DMS 273 (cell line): ENCODE measurements at regions not wholly inside any gene's neighbourhood (a gene's known extent, or its start where the extent isn't known, plus 50 kb on each side); places are given as distances from the start of the nearest gene placed in this dataset.
"Not testable (repeated sequence)": the region's sequence is repeated elsewhere in the genome, so short reads cannot be mapped to it uniquely, and the experiment has no call there.

Source experiments
- DNase-seq: peaks from one replicate; lab custom pipeline; 2025; ENCODE audit not compliant: unreplicated experiment; lab: John Stamatoyannopoulos, UW

DNA sequence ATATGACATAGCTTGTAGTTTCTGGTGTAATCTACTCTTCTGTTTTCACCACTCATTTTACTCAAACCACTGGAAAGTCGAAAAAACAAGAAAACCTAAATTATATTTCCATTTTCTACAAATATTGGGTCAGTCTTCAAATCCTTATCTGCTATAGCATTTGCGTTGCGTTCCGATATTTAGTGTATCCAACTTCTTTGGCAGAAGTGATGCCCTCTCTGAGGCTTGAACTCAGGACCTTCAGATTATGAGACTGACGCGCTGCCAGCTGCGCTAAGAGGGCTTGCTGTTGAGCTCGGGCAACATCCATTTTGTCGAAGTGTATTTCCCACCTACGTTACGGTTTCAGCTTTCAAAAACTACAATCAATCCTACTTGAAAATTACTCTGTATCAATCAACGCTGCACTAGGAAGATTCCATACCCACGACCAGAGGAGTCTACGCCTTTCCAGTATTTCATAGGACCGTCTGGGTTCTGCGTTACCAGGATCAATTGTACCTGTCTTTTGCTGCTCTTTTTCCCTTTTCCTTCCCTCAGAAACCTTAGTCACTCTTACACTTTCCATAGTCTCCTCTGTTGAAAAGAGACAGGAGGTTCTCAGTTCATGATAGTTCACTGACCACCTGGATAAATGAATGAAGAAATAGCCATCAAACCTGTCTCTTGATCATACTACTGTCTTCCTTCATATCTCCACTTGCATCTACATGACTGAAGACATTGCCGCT is 140.5 kb upstream of the ZNF322 start:
- not testable (repeated sequence) for DNase-seq

DNA sequence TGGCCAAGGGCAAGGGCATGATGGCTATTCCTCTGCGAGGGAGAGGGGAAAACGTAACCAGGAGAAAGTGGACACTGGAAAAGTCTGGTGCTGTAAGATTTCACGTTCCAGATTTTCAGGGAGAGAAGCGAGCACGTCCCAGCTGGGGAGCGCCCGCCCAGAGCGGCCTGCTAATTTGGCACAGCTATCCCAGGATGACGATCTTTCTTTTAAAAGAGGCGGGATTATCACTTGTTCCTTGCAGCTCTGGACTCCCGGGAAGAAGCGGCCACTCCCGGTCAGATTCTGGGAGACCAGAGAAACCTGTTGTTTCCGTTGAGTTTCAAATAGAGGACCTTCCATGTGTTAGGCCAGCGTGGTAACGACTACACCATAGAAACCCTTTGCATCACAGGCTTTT is 144.2 kb upstream of the ZNF322 start:
- not testable (repeated sequence) for DNase-seq

DNA sequence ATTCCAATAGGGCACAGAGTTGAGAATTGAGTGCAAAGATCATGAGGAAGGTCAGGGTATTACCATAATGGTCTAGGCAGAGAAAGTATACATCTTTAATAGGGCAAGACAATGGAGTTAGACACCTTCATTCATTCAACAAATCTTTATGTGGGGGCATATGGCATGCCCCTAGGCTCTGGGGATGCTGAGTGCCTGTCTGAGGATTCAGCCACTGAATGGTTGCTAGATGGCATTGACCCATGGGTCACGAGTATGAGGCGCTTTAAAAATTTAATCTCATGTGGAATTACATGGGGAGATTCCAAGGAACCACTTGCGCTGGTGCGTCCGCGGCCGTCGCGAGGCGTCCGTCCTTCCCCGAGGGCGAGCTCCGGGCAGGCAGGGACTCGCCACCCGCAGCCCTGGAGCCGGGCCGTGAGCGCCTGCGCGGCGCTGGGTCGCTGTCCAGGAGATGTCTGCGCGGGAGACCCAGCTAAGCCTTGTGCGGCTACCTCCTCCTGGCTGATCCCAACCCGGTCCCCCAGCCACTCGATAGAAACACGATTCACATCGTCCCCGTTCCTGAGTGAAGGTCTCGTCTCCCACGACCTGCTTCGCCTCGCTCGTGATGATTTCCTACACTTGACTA is 152.1 kb upstream of the ZNF322 start:
- not testable (repeated sequence) for DNase-seq

DNA sequence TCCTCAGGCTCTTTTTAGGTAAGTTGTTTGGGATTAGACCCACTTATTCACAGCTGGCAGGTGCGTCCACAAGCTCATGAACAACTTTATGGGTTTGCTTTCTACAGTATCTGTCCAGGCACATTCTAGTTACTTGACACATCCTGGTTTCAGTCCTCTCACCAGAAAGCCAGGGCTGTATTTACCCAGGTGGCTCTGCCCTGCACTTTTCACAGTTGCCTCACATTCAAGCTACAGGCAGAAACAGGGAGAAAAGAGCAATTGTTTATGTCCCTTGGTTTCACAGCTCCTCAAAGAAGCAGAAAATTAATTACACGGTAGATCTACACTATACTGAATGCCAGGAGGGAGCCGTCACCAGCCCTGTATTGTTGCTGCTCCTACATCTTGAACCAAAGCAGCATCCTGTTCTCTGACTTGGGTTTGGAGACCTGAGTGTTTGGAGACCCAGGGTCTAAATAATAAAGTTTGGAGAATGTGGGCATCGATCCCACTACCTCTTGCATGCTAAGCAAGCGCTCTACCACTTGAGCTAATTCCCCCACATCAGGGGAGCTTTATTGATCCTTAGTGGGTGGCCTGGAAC is 159.2 kb upstream of the ZNF322 start:
- not testable (repeated sequence) for DNase-seq

DNA sequence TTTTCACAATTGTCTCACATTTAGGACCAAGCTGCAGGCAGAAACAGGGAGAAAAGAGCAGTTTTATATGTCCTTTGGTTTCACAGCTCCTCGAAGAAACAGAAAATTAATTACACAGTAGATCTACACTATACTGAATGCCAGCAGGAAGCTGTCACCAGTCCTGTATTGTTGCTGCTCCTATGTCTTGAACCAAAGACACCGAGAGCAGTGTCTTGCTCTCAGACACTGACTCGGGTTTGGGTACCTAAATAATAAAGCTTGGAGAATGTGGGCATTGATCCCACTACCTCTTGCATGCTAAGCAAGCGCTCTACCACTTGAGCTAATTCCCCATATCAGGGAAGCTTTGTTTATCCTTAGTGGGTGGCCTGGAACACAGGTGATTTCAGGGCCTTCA is 168.4 kb upstream of the ZNF322 start:
- DNase-seq: not testable (repeated sequence)

DNA sequence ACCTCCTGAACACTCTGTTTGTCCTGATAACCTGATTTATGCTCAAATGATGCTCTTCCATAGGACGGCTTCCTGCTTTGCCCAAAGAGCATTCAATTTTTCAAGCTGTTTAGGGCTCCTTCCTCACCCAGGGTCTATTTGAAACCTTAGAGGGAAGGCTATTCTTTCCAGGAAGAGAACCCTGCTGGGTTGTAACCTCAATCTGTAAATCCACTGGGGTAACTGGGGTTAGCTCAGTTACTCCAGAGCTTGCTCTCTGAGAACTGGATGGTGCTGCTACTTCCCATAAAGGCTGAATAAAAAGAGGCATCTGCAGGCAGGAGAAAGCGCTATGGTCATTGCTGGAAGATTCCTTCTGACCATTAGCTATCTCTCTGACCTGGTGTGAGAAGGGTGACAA is 169.9 kb upstream of the ZNF322 start:
- DNase-seq: not testable (repeated sequence)

DNA sequence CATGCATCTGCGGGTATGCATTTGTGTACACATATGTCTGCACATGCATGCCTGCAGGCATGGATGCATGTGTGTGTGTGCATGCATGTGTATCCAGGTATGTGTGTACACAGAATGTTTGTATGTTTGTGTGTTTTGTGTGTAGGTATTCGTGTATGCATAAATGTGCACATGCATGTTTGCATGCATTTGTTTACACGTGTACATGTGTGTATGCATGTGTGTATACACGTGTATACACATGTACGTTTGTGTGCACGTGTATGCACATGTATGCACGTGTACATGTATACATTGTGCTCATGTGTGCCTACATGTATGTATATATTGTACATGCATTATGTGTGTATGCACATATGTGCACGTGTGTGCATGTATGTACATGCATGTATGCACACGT is 171.4 kb upstream of the ZNF322 start:
- not testable (repeated sequence) for DNase-seq

DNA sequence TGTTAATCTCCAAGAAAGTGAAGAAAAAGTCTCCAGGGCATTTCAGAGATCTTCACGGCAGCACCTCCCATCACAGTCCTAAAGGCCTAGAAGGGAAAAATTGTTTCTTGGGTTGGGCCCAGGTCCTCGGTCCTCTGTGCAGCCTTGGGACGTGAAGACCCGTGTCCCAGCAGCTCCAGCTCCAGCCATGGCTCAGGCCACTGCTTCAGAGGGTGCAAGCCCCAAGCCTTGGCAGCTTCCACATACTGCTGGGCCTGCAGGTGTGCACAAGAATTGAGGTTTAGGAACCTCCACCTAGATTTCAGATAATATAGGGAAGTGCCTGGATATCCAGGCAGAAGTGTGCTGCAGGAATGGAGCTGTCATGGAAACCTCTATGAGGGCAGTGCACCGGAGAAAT is 176.2 kb upstream of the ZNF322 start:
- not testable (repeated sequence) for DNase-seq

DNA sequence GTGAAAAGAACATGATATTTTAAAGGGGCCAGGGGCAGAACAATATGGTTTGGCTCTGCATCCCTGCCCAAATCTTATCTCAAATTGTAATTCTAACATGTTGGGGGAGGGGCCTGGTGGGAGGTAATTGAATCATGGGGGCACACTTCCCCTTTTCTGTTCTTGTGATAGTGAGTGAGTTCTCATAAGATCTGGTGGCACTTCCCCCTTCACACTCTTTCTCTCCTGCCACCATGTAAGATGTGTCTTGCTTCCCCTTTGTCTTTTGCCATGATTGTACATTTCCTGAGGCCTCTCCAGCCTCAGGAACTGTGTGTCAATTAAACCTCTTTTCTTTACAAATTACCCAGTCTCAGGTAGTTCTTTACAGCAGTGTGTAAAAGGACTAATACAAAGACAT is 177.1 kb upstream of the ZNF322 start:
- DNase-seq: not testable (repeated sequence)

DNA sequence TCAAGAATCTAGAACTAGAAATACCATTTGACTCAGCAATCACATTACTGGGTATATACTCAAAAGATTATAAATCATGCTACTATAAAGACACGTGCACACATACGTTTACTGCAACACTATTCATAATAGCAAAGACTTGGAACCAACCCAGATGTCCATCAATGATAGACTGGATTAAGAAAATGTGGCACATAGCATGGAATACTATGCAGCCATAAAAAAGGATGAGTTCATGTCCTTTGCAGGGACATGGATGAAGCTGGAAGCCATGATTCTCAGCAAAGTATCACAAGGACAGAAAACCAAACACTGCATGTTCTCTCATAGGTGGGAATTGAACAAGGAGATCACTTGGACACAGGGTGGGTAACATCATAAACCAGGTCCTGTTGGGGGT is 185.3 kb upstream of the ZNF322 start:
- not testable (repeated sequence) for DNase-seq

DNA sequence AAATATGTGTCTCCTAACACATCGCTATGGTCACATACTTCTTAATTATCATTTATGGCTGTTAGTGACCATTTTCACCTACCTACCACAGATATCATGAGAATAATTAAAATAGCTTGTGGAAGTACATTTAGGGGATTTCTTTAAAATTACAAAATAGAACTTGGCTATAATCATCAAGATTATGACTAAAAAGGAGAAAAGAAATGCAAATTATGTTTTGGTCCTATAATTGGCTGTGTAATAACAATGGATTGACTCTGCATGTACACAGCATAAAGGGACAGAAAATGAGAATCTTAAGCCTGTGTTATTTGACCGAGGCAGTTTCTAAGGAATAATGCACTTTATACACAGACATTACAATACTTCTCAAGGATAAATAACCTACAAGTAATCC is 197.7 kb upstream of the ZNF322 start:
- not testable (repeated sequence) for DNase-seq

DNA sequence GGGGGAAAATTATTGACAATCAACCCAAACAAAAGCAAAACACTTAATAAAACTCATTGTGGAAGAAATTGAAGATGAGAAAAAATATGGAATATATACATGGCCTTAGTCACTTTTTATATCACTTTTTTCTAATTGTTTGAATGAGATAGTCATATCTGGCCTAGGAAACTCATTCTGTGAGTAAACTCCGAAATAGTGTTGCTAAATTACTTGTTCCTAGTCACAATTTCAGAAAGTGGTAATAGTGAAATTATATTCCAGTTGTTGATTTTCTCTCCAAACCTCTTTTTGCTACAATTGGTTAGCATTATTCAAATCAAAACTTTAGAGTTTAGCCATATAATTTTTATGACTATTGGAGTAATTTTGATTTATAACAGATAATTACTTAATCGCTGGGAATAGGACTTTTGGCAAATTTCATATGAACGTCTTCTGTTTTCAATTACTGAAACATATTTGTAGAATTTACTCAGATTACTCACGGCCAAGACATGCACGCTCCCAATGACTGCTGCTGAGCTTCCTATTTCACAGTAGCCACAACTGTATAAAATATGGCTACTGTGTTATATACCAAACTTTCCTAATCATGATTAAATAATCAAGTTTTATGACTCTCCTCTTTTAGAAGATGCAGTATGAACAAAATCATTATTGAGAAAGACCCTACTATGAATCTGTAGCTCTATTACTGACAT is 199.7 kb upstream of the ZNF322 start:
- not testable (repeated sequence) for DNase-seq

DNA sequence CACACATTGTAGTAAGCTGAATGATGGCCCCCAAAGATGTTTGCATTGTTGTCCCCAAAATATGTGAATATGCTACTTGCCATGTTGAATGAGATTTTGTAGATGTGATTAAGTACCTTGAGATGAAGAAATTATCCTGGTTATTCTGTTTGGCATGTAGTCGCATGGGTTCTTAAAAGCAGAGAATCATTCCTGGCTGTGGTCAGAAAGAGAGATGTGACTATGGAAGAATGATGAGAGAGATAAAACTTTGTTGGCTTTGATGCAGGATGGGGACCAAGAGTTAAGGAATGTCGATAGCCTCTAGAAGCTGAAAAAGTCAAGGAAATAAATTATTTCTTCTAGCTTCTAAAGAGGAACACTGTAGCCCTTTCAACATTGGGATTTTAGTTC is 200.2 kb upstream of the ZNF322 start:
- not testable (repeated sequence) for DNase-seq

DNA sequence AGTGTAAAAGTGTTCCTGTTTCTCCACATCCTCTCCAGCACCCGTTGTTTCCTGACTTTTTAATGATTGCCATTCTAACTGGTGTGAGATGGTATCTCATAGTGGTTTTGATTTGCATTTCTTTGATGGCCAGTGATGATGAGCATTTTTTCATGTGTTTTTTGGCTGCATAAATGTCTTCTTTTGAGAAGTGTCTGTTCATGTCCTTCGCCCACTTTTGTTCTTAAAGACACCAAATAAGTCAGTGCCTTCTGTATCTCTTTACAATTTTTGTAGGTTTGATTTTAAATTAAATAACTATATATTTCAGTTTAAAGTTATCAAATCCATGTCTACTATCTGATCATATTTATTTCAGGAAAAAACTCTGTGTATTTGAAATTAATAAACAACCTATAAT is 202.4 kb upstream of the ZNF322 start:
- DNase-seq: not testable (repeated sequence)

DNA sequence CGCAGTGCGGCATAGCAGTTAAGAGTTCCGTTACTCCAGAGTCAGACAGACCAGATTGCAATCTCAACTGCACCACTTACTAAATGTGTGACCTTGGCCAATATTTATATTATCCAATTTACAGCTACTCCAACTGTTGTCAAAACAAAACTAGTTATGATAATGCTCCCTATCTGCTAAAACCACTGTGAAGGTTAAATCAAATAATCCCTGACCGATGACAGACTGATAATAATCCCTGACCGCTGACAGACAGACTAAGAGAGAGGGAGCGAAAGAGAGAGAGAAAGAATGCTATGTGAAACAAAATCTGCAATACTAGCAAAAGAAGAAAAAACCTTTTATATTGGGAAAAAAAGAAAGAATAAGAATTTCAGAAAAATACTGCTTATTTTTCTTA is 204.1 kb upstream of the ZNF322 start:
- DNase-seq: not testable (repeated sequence)

DNA sequence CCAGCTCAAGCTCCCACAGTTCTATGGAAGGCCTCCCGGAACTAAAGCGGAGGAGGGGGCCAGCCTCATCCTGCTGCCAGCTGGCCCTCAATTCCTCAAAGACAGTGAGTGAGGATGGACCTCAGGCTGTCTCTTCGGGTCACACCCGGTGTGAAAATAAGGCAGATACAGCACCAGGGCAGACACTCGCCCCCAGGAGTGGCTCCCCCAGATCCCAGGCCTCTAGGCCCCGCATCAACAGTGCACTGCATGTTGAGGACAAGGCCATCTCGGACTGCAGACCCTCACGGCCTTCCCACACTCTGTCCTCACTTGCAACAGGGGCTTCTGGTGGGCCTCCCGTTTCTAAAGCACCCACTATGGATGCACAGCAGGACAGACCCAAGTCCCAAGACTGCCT is 239.2 kb upstream of the ZNF322 start:
- not testable (repeated sequence) for DNase-seq

DNA sequence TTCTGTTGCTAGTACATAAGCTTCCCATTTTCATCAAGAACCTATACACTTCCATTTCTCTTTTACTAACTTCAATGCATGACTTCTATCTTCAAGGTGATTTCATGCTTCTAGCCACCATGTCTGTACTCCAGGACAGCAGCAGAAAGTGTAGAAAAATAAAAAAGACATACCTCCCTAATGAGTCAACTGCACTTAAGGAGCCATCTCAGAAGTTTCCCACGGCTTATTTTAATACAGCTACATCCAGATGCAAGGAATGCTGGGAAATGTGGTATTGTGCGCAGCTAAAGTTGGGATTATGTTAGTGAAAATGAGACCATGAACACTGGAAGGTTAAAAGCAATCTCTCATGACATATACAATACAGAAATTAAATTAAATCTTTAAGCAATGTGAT is 264.7 kb upstream of the ZNF322 start:
- DNase-seq: not testable (repeated sequence)

DNA sequence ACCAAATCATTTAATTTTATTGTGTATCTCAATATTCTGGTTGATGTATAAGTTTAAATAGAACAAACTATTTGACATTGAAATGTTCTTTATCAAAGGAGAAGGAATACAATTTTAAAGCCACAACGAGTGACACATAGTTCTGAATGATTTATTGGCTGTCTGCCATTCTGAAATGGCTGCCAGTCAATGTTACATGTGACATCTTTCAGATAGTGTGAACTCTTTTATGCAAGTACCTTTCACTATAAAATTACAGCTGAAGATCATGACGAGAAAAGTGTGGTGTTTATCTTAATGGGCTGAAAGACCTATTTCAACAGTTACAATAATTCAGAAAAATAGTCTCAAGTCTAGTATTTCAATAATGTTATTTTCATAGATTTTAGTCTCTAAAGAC is 268.6 kb upstream of the ZNF322 start:
- not testable (repeated sequence) for DNase-seq

DNA sequence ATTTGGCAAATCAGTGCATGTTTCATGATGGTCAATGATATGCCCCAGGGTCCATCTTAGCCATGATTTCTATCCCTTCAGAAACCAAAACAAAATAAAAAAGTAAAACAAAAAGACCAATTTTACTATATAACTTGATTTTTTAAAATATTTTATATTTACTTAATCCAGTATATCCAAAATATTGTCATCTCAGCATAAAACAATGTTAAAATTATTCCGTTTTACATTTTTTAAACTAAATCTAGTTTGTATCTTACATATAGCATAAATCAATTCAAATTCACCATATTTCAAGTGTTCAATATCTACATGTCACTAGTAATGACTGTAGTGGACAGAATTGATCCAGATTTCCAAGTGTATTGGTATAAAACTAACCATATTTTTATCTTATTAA is 277.7 kb upstream of the ZNF322 start:
- not testable (repeated sequence) for DNase-seq

DNA sequence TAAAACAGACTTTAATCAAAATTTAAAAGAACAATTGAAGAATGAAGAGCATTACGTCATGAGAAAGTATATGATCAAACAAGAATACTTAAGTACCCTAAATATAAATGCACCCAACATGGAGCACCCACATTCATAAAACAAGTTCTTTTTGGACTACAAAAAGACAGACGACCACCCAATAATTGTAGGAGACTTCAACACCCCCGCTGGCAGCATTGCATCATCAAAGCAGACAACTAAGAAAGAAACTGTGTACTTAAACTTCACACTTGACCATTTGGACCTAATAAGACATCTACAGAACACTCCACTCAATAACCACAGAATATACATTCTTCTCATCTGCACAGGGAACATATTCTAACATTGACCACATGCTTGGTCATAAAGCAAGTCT is 291.7 kb upstream of the ZNF322 start:
- not testable (repeated sequence) for DNase-seq

DNA sequence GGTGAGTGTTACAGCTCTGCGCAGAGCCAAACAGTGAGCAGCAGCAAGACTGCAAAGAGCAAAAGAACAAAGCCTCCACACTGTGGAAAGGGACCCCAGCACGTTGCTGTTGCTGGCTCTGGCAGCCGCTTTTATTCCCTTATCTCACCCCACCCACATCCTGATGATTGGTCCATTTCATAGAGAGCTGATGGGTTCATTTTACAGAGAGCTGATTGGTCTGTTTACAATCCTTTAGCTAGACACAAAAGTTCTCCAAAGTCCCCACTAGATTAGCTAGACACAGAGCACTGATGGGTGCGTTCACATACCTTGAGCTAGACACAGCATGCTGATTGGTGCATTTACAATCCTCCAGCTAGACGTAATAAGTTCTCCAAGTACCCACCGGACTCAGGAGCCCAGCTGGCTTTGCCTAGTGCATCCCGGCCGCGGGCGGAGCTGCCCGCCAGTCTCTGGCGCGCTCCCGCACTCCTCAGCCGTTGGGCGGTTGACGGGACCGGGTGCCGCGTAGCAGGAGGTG is 291.4 kb upstream of the PRSS16 start:
- peak; percentile 90 for DNase-seq
